ENCODE measurements at regions not wholly inside any gene's neighbourhood (a gene's known extent, or its start where the extent isn't known, plus 50 kb on each side); places are given as distances from the start of the nearest gene placed in this dataset.

GRCh38 chr3:161156936-161157335, 51.8 kb upstream of the B3GALNT1 start:
- DNase-seq (ENCODE audit: extremely low read depth, low read depth) = no peak
- TF ChIP-seq, protein P1, sequence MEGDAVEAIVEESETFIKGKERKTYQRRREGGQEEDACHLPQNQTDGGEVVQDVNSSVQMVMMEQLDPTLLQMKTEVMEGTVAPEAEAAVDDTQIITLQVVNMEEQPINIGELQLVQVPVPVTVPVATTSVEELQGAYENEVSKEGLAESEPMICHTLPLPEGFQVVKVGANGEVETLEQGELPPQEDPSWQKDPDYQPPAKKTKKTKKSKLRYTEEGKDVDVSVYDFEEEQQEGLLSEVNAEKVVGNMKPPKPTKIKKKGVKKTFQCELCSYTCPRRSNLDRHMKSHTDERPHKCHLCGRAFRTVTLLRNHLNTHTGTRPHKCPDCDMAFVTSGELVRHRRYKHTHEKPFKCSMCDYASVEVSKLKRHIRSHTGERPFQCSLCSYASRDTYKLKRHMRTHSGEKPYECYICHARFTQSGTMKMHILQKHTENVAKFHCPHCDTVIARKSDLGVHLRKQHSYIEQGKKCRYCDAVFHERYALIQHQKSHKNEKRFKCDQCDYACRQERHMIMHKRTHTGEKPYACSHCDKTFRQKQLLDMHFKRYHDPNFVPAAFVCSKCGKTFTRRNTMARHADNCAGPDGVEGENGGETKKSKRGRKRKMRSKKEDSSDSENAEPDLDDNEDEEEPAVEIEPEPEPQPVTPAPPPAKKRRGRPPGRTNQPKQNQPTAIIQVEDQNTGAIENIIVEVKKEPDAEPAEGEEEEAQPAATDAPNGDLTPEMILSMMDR (IDR thresholded peaks at IDR 0.05; ENCODE audit: low read depth, low read length) = no peak

GRCh38 chr3:161161603-161162002, 56.5 kb upstream of the B3GALNT1 start:
- no peak for DNase-seq (ENCODE audit: extremely low read depth, low read depth)
- TF ChIP-seq, protein P1 (IDR thresholded peaks at IDR 0.05; ENCODE audit: low read depth, low read length) = no peak

GRCh38 chr3:161163297-161163696, 57.8 kb upstream of the NMD3 start:
- TF ChIP-seq, protein P1 (IDR thresholded peaks at IDR 0.05; ENCODE audit: low read depth, low read length) = no peak
- DNase-seq (ENCODE audit: extremely low read depth, low read depth) = peak; percentile 56

- DNase-seq (ENCODE audit: extremely low read depth, low read depth) = no peak
- TF ChIP-seq, protein P1 (IDR thresholded peaks at IDR 0.05; ENCODE audit: low read depth, low read length) = no peak
Observed at GRCh38 chr3:161166051-161166450, 55.1 kb upstream of the NMD3 start.

GRCh38 chr3:161171113-161171512, 50.0 kb upstream of the NMD3 start:
- TF ChIP-seq, protein P1 (IDR thresholded peaks at IDR 0.05; ENCODE audit: low read depth, low read length) = no peak
- peak; percentile 48 for DNase-seq (ENCODE audit: extremely low read depth, low read depth)

Measured in AG09319 (cell line).